B cell (primary cell): ENCODE measurements at regions not wholly inside any gene's neighbourhood (a gene's known extent, or its start where the extent isn't known, plus 50 kb on each side); places are given as distances from the start of the nearest gene placed in this dataset.

Experiments used
- ATAC-seq: fragments of 200-7000 bp; cut with Tn5 transposase; one replicate; pipeline ENCODE4 v1.10.0; 2021; ENCODE audit warnings: low read depth, mild to moderate bottlenecking, moderate number of reproducible peaks, moderate library complexity
- CTCF ChIA-PET: fragments of 350-600 bp; sonication (Branson Sonifier 250); formaldehyde crosslinking; loops from one replicate; lab custom pipeline; 2021; ENCODE audit warnings: antibody characterized with exemption, inconsistent platforms; lab: Charles Lee
- POLR2A ChIA-PET: fragments of 350-600 bp; sonication (Branson Sonifier 250); formaldehyde crosslinking; loops from one replicate; lab custom pipeline; 2021; ENCODE audit warnings: antibody characterized with exemption; lab: Charles Lee
- DNase-seq: peaks from one replicate; pipeline ENCODE4 v3.0.0; 2013
- H2AFZ ChIP-seq: 2 replicates; pipeline ENCODE4 v1.6.1; 2012; ENCODE audit warnings: mild to moderate bottlenecking, low read depth, low read length; ENCODE audit not compliant: insufficient read depth, poor library complexity, severe bottlenecking
- H3K27ac ChIP-seq, 2 donors: 1 replicate in 1 of 2; 2 replicates in 1 of 2; pipeline ENCODE4 v1.5.1; 2012 to 2013; ENCODE audit warnings: low read length in 2 of 2, mild to moderate bottlenecking in 2 of 2, moderate library complexity in 1 of 2
- H3K27me3 ChIP-seq, 4 experiments: fragments of 200-600 bp in 1 of 4; sonication (generic) in 1 of 4; replicated peaks in 1 of 4; 1 replicate in 2 of 4; 2 replicates in 2 of 4; pipeline versions ENCODE4 v1.6.1 to v1.7.0; 2013 to 2016; ENCODE audit warnings: low read length in 3 of 4, mild to moderate bottlenecking in 2 of 4, mixed read lengths in 1 of 4, moderate library complexity in 1 of 4; ENCODE audit not compliant: insufficient read depth in 4 of 4, control insufficient read depth in 3 of 4; ENCODE audit errors: control extremely low read depth in 1 of 4
- H3K36me3 ChIP-seq, 2 experiments: replicated peaks in 1 of 2; 1 replicate in 1 of 2; 2 replicates in 1 of 2; pipeline versions ENCODE4 v1.6.1 to v1.7.1; 2013; ENCODE audit warnings: low read length in 1 of 2; ENCODE audit not compliant: insufficient read depth in 2 of 2, control insufficient read depth in 1 of 2; ENCODE audit errors: control extremely low read depth in 1 of 2, extremely low read depth in 1 of 2
- H3K4me1 ChIP-seq, 2 donors: fragments of 200-600 bp in 1 of 2; sonication (generic) in 1 of 2; 1 replicate in 1 of 2; 2 replicates in 1 of 2; pipeline versions ENCODE4 v1.5.1 to v1.6.1; 2013 to 2017; ENCODE audit warnings: low read length in 2 of 2; ENCODE audit not compliant: control insufficient read depth in 2 of 2, insufficient read depth in 2 of 2
- H3K4me2 ChIP-seq: replicated peaks from 2 replicates; pipeline ENCODE3; 2012; ENCODE audit warnings: mild to moderate bottlenecking, low read depth, low read length; ENCODE audit not compliant: poor library complexity, severe bottlenecking
- H3K4me3 ChIP-seq, 5 experiments: fragments of 200-600 bp in 1 of 5; sonication (generic) in 1 of 5; 1 replicate in 3 of 5; 2 replicates in 2 of 5; pipeline versions ENCODE4 v1.5.1 to v1.7.0; 2011 to 2016; ENCODE audit warnings: low read length in 4 of 5, mild to moderate bottlenecking in 4 of 5, low read depth in 2 of 5, control low read depth in 1 of 5, moderate library complexity in 1 of 5; ENCODE audit not compliant: insufficient read depth in 1 of 5; ENCODE audit errors: control extremely low read depth in 1 of 5, extremely low read depth in 1 of 5
- H3K79me2 ChIP-seq: fragments of 200-600 bp; sonication (generic); one replicate; pipeline ENCODE4 v1.6.0; 2016; ENCODE audit warnings: low read length; ENCODE audit not compliant: control insufficient read depth, insufficient read depth
- H3K9ac ChIP-seq: fragments of 200-600 bp; sonication (generic); 2 replicates; pipeline ENCODE4 v1.6.1; 2017; ENCODE audit warnings: mild to moderate bottlenecking, low read length, moderate library complexity
- H3K9me3 ChIP-seq, 3 donors: one replicate each; pipeline versions ENCODE4 v1.6.1 to v1.7.1; 2013; ENCODE audit warnings: low read length in 2 of 3; ENCODE audit not compliant: control insufficient read depth in 2 of 3, insufficient read depth in 1 of 3; ENCODE audit errors: control extremely low read depth in 1 of 3
- H4K20me1 ChIP-seq: 2 replicates; pipeline ENCODE4 v1.6.0; 2012; ENCODE audit warnings: mild to moderate bottlenecking, low read length; ENCODE audit not compliant: insufficient read depth, control insufficient read depth, poor library complexity, severe bottlenecking
- H3K27ac Mint-ChIP-seq: one replicate; pipeline ENCODE4 v1.8.0; 2021; ENCODE audit warnings: mixed read lengths
- H3K27me3 Mint-ChIP-seq: one replicate; pipeline ENCODE4 v1.8.0; 2021; ENCODE audit warnings: mixed read lengths
- H3K4me1 Mint-ChIP-seq: one replicate; pipeline ENCODE4 v1.8.0; 2021; ENCODE audit warnings: mixed read lengths
- H3K4me3 Mint-ChIP-seq: one replicate; pipeline ENCODE4 v1.8.0; 2021; ENCODE audit warnings: mixed read lengths
- H3K9me3 Mint-ChIP-seq: one replicate; pipeline ENCODE4 v1.8.0; 2022; ENCODE audit warnings: mixed read lengths; ENCODE audit not compliant: insufficient read depth
- EZH2 ChIP-seq: IDR thresholded peaks from 2 replicates; pipeline ENCODE4 v1.6.1; 2012; ENCODE audit warnings: borderline replicate concordance, low read depth, mild to moderate bottlenecking, moderate library complexity, low read length; ENCODE audit not compliant: insufficient read depth, poor library complexity, severe bottlenecking
- WGBS: methylation state at CpG from one replicate; pipeline ENCODE4 v1.1.5; 2013; ENCODE audit warnings: missing lambda C conversion rate; ENCODE audit not compliant: insufficient coverage; 5-methylcytosine and 5-hydroxymethylcytosine counted together
- intact Hi-C: fragments of 100-400 bp; cut with micrococcal nuclease; formaldehyde crosslinking; loops from one replicate; pipeline ENCODE4 v1.10.0; 2022
- TF ChIP-seq, protein P1 (sequence below): fragments of 200-600 bp; IDR thresholded peaks from one replicate; pipeline ENCODE4 v1.8.0; 2022; ENCODE audit warnings: antibody characterized with exemption, mild to moderate bottlenecking

DNA sequence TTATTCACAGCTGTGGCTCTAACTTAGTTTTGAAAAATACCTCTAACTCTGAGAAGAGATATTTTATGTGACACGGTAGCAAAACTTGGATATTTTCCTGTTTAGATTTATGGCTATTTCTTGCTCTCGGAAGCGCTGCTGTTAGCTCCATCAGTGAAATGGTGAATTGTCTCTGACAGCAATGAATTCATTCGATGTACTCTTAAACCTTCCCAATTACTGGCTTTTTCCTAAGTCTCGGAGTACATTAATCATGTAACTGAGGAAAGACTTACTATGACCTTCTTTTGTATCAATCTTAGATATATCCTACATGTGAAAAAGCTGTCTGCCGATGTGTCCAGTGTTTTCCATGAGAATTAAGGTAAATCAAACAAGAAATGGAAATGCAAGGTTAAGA, 613.0 kb downstream of the KIF4B start:
- TF ChIP-seq, protein P1, sequence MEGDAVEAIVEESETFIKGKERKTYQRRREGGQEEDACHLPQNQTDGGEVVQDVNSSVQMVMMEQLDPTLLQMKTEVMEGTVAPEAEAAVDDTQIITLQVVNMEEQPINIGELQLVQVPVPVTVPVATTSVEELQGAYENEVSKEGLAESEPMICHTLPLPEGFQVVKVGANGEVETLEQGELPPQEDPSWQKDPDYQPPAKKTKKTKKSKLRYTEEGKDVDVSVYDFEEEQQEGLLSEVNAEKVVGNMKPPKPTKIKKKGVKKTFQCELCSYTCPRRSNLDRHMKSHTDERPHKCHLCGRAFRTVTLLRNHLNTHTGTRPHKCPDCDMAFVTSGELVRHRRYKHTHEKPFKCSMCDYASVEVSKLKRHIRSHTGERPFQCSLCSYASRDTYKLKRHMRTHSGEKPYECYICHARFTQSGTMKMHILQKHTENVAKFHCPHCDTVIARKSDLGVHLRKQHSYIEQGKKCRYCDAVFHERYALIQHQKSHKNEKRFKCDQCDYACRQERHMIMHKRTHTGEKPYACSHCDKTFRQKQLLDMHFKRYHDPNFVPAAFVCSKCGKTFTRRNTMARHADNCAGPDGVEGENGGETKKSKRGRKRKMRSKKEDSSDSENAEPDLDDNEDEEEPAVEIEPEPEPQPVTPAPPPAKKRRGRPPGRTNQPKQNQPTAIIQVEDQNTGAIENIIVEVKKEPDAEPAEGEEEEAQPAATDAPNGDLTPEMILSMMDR = no peak
- no peak for TF ChIP-seq EZH2
- Mint-ChIP-seq H3K27ac (no peak overlapping the region), H3K4me3 (no peak overlapping the region), H3K4me1 (no peaks in the 10 kb centered on the region), H3K9me3 (no peaks in the 10 kb centered on the region), H3K27me3 (peaks cover 27% of the 10 kb centered on the region)
- H3K9me3 ChIP-seq = no peaks in the 10 kb centered on the region
- H3K4me2 ChIP-seq = no peak overlapping the region
- no peak overlapping the region for H3K27ac ChIP-seq
- WGBS = no CpG with 5 or more reads among the region's 6 CpGs
- no peak overlapping the region for H3K9ac ChIP-seq
- ChIA-PET POLR2A (no interaction called here), CTCF (no interaction called here)
- no peak overlapping the region for H3K4me3 ChIP-seq
- H2AFZ ChIP-seq = no peak overlapping the region
- no peaks in the 10 kb centered on the region for H4K20me1 ChIP-seq
- ATAC-seq = no peak
- intact Hi-C loops = no loop called here
- H3K79me2 ChIP-seq = no peaks in the 10 kb centered on the region
- no peaks in the 10 kb centered on the region for H3K4me1 ChIP-seq
- no peaks in the 10 kb centered on the region for H3K36me3 ChIP-seq
- H3K27me3 ChIP-seq = peaks cover 0 to 3% (median 0%) of the 10 kb centered on the region in 4 experiments
- no peak for DNase-seq

DNA sequence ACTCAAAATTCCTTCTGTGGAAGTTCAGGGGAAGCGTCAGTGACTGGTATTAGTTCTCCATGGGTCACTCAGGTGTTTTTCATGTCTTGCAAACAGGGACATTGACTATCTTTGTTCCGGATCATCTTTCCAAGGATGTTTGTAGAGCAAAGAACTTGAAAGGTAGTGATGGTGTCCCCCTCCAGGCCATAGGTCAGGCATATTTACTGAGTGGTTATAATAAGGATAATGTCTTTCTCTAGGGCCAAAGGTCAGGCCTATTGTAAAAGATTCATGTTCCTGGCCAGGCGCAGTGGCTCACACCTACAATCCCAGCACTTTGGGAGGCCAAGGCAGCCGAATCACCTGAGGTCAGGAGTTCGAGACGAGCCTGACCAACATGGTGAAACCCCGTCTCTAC, 614.8 kb downstream of the KIF4B start:
- CTCF ChIA-PET = no interaction called here

More for the DNA sequence above, 614.8 kb downstream of the KIF4B start:
- H3K9ac ChIP-seq = no peak overlapping the region
- H3K36me3 ChIP-seq = no peaks in the 10 kb centered on the region
- no peak overlapping the region for H3K4me2 ChIP-seq
- no peaks in the 10 kb centered on the region for H3K27me3 ChIP-seq
- H3K4me3 ChIP-seq = no peak overlapping the region
- Mint-ChIP-seq H3K27me3 (peaks cover 24% of the 10 kb centered on the region), H3K9me3 (no peaks in the 10 kb centered on the region), H3K4me1 (no peaks in the 10 kb centered on the region), H3K27ac (no peak overlapping the region), H3K4me3 (no peak overlapping the region)
- intact Hi-C loops = no loop called here
- H2AFZ ChIP-seq = no peak overlapping the region
- no peak overlapping the region for H3K27ac ChIP-seq
- H3K79me2 ChIP-seq = no peaks in the 10 kb centered on the region
- POLR2A ChIA-PET = no interaction called here
- H3K4me1 ChIP-seq = no peaks in the 10 kb centered on the region
- no peaks in the 10 kb centered on the region for H4K20me1 ChIP-seq
- DNase-seq (no peak), ATAC-seq (no peak)
- TF ChIP-seq, protein P1 = no peak
- no peak for TF ChIP-seq EZH2
- H3K9me3 ChIP-seq = peaks cover 0 to 7% (median 0%) of the 10 kb centered on the region in 3 donors
- 89% methylated on average over 5 of the region's 7 CpGs for WGBS
